ENCODE measurements at regions not wholly inside any gene's neighbourhood (a gene's known extent, or its start where the extent isn't known, plus 50 kb on each side); places are given as distances from the start of the nearest gene placed in this dataset.

DNA sequence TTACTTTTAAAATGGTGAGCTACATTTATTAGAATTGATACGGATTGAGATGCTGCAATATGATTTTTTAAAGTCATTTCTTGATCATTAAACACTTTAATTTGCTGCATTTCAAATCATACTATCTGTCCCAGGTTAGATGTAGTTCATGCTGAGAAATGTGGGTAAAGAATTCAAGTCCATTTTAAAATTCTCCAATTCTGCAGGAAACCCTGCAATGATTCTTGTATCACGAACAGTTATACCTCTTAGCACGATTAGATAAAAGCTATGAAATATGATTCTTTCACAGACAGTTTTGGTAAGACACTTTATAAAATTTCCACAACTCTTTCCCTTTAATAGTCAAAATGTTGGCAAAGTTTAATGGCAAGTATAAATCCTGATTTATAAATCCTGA lies 693.4 kb downstream of the ADGRL2 start:
- 78 to 97% methylated on average over 3 of the region's 3 CpGs for WGBS, 2 donors
- TF ChIP-seq, protein P1, sequence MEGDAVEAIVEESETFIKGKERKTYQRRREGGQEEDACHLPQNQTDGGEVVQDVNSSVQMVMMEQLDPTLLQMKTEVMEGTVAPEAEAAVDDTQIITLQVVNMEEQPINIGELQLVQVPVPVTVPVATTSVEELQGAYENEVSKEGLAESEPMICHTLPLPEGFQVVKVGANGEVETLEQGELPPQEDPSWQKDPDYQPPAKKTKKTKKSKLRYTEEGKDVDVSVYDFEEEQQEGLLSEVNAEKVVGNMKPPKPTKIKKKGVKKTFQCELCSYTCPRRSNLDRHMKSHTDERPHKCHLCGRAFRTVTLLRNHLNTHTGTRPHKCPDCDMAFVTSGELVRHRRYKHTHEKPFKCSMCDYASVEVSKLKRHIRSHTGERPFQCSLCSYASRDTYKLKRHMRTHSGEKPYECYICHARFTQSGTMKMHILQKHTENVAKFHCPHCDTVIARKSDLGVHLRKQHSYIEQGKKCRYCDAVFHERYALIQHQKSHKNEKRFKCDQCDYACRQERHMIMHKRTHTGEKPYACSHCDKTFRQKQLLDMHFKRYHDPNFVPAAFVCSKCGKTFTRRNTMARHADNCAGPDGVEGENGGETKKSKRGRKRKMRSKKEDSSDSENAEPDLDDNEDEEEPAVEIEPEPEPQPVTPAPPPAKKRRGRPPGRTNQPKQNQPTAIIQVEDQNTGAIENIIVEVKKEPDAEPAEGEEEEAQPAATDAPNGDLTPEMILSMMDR (IDR thresholded peaks at IDR 0.05) = no peak
- ATAC-seq (no peak), DNase-seq (no peak)
- intact Hi-C loops (cut with DNase I) = no loop called here
- H3K27ac ChIP-seq = no peak overlapping the region
- H3K27me3 ChIP-seq = no peaks in the 10 kb centered on the region
- H3K4me3 ChIP-seq = no peak overlapping the region
- H3K4me1 ChIP-seq = peaks cover 0 to 11% (median 0%) of the 10 kb centered on the region in 9 donors
- H3K9me3 ChIP-seq = peaks cover 0 to 43% (median 13%) of the 10 kb centered on the region in 11 donors
- no peaks in the 10 kb centered on the region for H3K36me3 ChIP-seq

DNA sequence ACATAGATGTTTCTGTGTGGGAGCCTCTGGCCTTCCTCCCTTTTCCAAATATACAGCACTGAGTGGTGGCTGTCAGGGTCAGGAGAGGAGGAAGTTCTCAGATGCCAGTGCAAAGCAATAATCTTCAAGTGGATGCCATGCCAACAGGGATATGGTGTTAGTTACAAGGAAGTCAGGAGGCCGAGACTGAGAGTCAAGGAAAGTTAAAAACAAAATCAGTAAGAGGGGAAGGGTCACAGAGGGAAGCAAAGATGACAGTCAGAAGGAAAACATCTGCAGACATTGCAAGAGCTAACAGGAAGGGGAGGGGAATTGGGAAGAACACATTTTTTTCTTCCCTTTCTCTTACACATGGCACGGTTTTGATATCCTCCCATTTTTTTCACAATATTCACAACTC lies 691.4 kb downstream of the ADGRL2 start:
- H3K27me3 ChIP-seq = no peaks in the 10 kb centered on the region
- intact Hi-C loops (cut with DNase I) = no loop called here
- TF ChIP-seq, protein P1 (IDR thresholded peaks at IDR 0.05) = no peak
- peak overlapping the region in 4 of 10 donors; percentile 24 to 73 (median 48) for H3K27ac ChIP-seq
- peaks cover 0 to 43% (median 13%) of the 10 kb centered on the region in 11 donors for H3K9me3 ChIP-seq
- no peaks in the 10 kb centered on the region for H3K36me3 ChIP-seq
- peak; percentile 34 to 89 (median 77) for ATAC-seq
- H3K4me3 ChIP-seq = no peak overlapping the region
- peak in 1 of 2 donors; percentile 9 for DNase-seq
- H3K4me1 ChIP-seq = peaks cover 0 to 11% (median 0%) of the 10 kb centered on the region in 9 donors
- WGBS, 2 donors = 39 to 48% methylated on average over 2 of the region's 2 CpGs

- DNase-seq (peak in 1 of 2 donors; percentile 35), ATAC-seq (peak in 6 of 8 donors; percentile 60 to 78 (median 72))
- Histone ChIP-seq H3K4me3 (no peak overlapping the region), H3K9me3 (peaks cover 0 to 40% (median 13%) of the 10 kb centered on the region in 11 donors), H3K27me3 (no peaks in the 10 kb centered on the region), H3K4me1 (peaks cover 0 to 12% (median 0%) of the 10 kb centered on the region in 9 donors), H3K27ac (peak overlapping the region in 4 of 10 donors; percentile 45 to 73 (median 57)), H3K36me3 (no peaks in the 10 kb centered on the region)
- intact Hi-C loops (cut with DNase I) = no loop called here
- TF ChIP-seq, protein P1 (IDR thresholded peaks at IDR 0.05) = no peak
- 58 to 61% methylated on average over 2 of the region's 2 CpGs for WGBS, 2 donors
These were observed 690.7 kb downstream of the ADGRL2 start for GRCh38 chr1:82491301-82492048.

- no peak for ATAC-seq
- WGBS, 2 donors = 90 to 94% methylated on average over 3 of the region's 3 CpGs
- H3K36me3 ChIP-seq = no peaks in the 10 kb centered on the region
- peaks cover 0 to 25% (median 5%) of the 10 kb centered on the region in 9 donors for H3K4me1 ChIP-seq
- TF ChIP-seq, protein P1 (IDR thresholded peaks at IDR 0.05) = no peak
- no peak for DNase-seq
- peaks cover 0 to 3% (median 0%) of the 10 kb centered on the region in 11 donors for H3K9me3 ChIP-seq
- no peak overlapping the region for H3K4me3 ChIP-seq
- no peak overlapping the region for H3K27ac ChIP-seq
- intact Hi-C loops (cut with DNase I) = no loop called here
- no peaks in the 10 kb centered on the region for H3K27me3 ChIP-seq
These were observed 687.0 kb downstream of the ADGRL2 start for GRCh38 chr1:82487778-82488177.
